Gastroesophageal sphincter (tissue), 3 donors: ENCODE measurements at regions not wholly inside any gene's neighbourhood (a gene's known extent, or its start where the extent isn't known, plus 50 kb on each side); places are given as distances from the start of the nearest gene placed in this dataset.

Experiments used
- EP300 ChIP-seq: sonication (generic); formaldehyde crosslinking; IDR thresholded peaks from one replicate; pipeline ENCODE4 v1.6.1; 2017; ENCODE audit warnings: antibody characterized with exemption, mild to moderate bottlenecking
- POLR2A ChIP-seq, 2 donors: fragments of 450-650 bp; IDR thresholded peaks; one replicate each; pipeline ENCODE4 v1.6.1; 2017; ENCODE audit warnings: antibody characterized with exemption in 2 of 2, mild to moderate bottlenecking in 2 of 2, moderate library complexity in 1 of 2
- POLR2AphosphoS5 ChIP-seq: sonication (generic); formaldehyde crosslinking; IDR thresholded peaks from one replicate; pipeline ENCODE4 v1.6.1; 2017; ENCODE audit warnings: antibody characterized with exemption
- TF ChIP-seq, protein P1 (sequence below), 4 experiments: fragments of 200-600 bp in 2 of 4; fragments of 450-650 bp in 2 of 4; sonication (generic) in 1 of 4; IDR thresholded peaks; one replicate each; pipeline ENCODE4 v1.5.1; 2017 to 2019; ENCODE audit warnings: antibody characterized with exemption in 4 of 4, mild to moderate bottlenecking in 2 of 4, moderate library complexity in 2 of 4

DNA sequence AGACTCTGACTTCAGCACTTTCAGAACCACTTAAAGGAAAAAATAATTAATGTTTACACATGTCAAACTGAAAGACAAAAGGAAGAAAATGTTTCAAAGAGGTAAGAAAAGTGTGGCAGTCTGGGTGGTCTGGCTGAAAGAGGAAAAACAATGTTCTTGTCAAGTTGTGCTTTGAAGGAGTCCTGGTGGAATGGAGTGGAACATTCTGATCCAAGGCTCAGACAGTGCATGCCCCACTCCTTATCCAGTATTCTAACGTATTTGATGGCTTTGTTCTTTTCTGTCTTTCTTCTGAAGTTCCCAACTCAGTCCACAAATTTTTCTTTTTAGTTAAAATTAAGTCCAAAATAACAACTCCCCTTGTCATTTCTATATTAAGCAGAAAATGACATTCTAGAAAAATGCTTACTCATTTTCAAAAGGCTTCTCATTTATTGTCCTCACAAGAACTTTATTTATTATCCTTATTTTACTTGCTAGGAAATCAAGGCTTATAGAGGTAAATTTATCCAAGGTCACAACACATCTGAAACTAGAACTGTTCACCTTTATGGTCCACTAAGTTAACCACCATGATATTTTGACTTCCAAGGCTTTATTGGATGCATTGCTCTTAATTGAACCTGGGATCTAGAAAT is 121.7 kb upstream of the NAP1L1 start:
- TF ChIP-seq, protein P1, sequence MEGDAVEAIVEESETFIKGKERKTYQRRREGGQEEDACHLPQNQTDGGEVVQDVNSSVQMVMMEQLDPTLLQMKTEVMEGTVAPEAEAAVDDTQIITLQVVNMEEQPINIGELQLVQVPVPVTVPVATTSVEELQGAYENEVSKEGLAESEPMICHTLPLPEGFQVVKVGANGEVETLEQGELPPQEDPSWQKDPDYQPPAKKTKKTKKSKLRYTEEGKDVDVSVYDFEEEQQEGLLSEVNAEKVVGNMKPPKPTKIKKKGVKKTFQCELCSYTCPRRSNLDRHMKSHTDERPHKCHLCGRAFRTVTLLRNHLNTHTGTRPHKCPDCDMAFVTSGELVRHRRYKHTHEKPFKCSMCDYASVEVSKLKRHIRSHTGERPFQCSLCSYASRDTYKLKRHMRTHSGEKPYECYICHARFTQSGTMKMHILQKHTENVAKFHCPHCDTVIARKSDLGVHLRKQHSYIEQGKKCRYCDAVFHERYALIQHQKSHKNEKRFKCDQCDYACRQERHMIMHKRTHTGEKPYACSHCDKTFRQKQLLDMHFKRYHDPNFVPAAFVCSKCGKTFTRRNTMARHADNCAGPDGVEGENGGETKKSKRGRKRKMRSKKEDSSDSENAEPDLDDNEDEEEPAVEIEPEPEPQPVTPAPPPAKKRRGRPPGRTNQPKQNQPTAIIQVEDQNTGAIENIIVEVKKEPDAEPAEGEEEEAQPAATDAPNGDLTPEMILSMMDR (IDR thresholded peaks at IDR 0.05) = no peak
- TF ChIP-seq POLR2A (IDR thresholded peaks at IDR 0.05) = no peak
- TF ChIP-seq EP300 = no peak
- TF ChIP-seq POLR2AphosphoS5 = no peak
